ENCODE measurements at regions not wholly inside any gene's neighbourhood (a gene's known extent, or its start where the extent isn't known, plus 50 kb on each side); places are given as distances from the start of the nearest gene placed in this dataset.
"Not testable (repeated sequence)": the region's sequence is repeated elsewhere in the genome, so short reads cannot be mapped to it uniquely, and the experiment has no call there.

DNA sequence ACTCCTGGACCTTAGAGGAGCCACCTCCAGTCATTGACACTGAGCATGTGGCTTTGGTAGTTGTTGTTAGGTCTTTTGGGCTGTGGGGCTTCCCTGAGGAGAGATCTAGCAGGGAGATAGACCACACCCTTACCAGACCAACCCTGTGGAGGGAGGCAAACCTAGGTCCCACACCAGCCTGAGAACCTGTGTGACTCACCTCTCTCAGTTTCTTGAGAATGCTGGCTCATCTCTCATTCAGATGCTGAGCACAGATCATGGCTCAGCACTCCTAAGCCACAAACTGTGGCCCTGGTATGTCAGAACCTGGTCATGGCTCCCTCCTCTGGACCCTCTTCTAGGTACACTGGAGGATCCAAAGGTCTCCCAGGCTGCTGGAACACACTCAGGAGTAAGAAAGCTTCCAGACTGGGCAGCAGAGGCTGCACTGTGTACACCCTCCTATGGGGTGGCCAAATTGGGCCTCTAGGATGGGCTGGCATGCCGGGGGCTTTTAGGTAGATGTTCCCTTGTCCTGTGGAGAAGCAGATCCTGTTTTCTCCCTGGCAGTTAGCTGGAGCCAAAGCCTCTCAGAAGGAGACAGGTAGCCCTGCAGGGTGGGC lies 1294.5 kb downstream of the KHDRBS2 start:
- H4K8ac ChIP-seq (ENCODE audit: low read depth, low read length): no peak overlapping the region
- no peak overlapping the region for H3K4me3 ChIP-seq (ENCODE audit: low read length in 2 of 2)
- no peak overlapping the region for H2AK5ac ChIP-seq (ENCODE audit: low read depth, low read length)
- no peak overlapping the region for H3K23ac ChIP-seq (ENCODE audit: low read depth, low read length, poor library complexity)
- H2BK120ac ChIP-seq (ENCODE audit: low read depth, low read length): no peak overlapping the region
- H3K18ac ChIP-seq (ENCODE audit: low read length): no peak overlapping the region
- H3K4ac ChIP-seq (ENCODE audit: low read length): no peak overlapping the region
- no CpG with 5 or more reads among the region's 1 CpG for whole genome bisulfite sequencing, 2 donors (ENCODE audit: extremely low coverage in 2 of 2, insufficient read length in 2 of 2, insufficient replicate concordance in 1 of 2)
- no peak overlapping the region for H3K14ac ChIP-seq (ENCODE audit: low read length)
- DNase-seq (ENCODE audit: low spot score): no peak
- no peak overlapping the region for H2BK12ac ChIP-seq (ENCODE audit: low read length)
- no peaks in the 10 kb centered on the region for H3K79me1 ChIP-seq (ENCODE audit: low read depth, low read length)
- no peak overlapping the region for H2BK15ac ChIP-seq (ENCODE audit: low read length)
- no peak overlapping the region for H2AFZ ChIP-seq (ENCODE audit: low read length)
- H3K9ac ChIP-seq (ENCODE audit: low read depth, low read length, poor library complexity): no peak overlapping the region
- H3K27ac ChIP-seq (replicated peaks; ENCODE audit: low read length): no peak overlapping the region
- H3K4me2 ChIP-seq (ENCODE audit: insufficient read depth, low read length, poor library complexity, severe bottlenecking): no peak overlapping the region
- H3K4me1 ChIP-seq (ENCODE audit: control insufficient read depth in 2 of 2, insufficient read depth in 1 of 2, low read depth in 1 of 2, low read length in 2 of 2): no peaks in the 10 kb centered on the region
- no peak overlapping the region for H2BK5ac ChIP-seq (ENCODE audit: low read length)
- no peaks in the 10 kb centered on the region for H3K9me3 ChIP-seq (replicated peaks in 1 of 2; ENCODE audit: control insufficient read depth in 2 of 2, insufficient read depth in 1 of 2, low read depth in 1 of 2, low read length in 2 of 2)
- no peaks in the 10 kb centered on the region for H3K36me3 ChIP-seq (replicated peaks in 1 of 2; ENCODE audit: control insufficient read depth in 2 of 2, insufficient read depth in 2 of 2, low read length in 2 of 2)
- no peak overlapping the region for H4K91ac ChIP-seq (ENCODE audit: low read depth, low read length, poor library complexity)
- no peaks in the 10 kb centered on the region for H3K27me3 ChIP-seq (ENCODE audit: control insufficient read depth in 3 of 3, insufficient read depth in 3 of 3, low read depth in 1 of 3, low read length in 3 of 3)

DNA sequence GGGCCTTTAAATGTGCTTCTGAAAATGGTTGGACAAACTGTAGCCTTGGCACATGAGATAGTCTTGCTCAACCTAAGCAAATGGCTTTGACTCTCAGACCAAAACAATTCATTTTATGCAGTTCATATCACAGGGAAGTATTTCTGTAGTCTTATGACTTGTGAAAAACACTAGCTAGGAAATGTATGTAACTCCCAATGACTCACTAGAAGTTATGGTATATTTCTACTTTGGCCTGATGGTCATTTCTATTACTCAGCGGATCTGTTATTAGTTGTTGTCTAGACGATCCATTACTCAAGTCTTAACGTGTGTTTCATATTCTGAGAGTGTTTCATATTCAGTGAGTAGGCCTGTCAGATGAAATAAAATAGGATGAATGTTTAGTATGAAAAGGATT lies 1333.5 kb downstream of the KHDRBS2 start:
- Histone ChIP-seq H4K8ac (ENCODE audit: low read depth, low read length) (no peak overlapping the region), H3K36me3 (replicated peaks in 1 of 2; ENCODE audit: control insufficient read depth in 2 of 2, insufficient read depth in 2 of 2, low read length in 2 of 2) (no peaks in the 10 kb centered on the region), H2BK12ac (ENCODE audit: low read length) (no peak overlapping the region), H3K14ac (ENCODE audit: low read length) (no peak overlapping the region), H3K9ac (ENCODE audit: low read depth, low read length, poor library complexity) (no peak overlapping the region), H2AFZ (ENCODE audit: low read length) (no peak overlapping the region), H3K9me3 (replicated peaks in 1 of 2; ENCODE audit: control insufficient read depth in 2 of 2, insufficient read depth in 1 of 2, low read depth in 1 of 2, low read length in 2 of 2) (no peaks in the 10 kb centered on the region), H2BK15ac (ENCODE audit: low read length) (no peak overlapping the region), H3K4me1 (ENCODE audit: control insufficient read depth in 2 of 2, insufficient read depth in 1 of 2, low read depth in 1 of 2, low read length in 2 of 2) (no peaks in the 10 kb centered on the region), H3K4ac (ENCODE audit: low read length) (no peak overlapping the region), H2BK120ac (ENCODE audit: low read depth, low read length) (no peak overlapping the region), H3K18ac (ENCODE audit: low read length) (no peak overlapping the region), H3K23ac (ENCODE audit: low read depth, low read length, poor library complexity) (no peak overlapping the region), H3K79me1 (ENCODE audit: low read depth, low read length) (no peaks in the 10 kb centered on the region), H3K27me3 (ENCODE audit: control insufficient read depth in 3 of 3, insufficient read depth in 3 of 3, low read depth in 1 of 3, low read length in 3 of 3) (no peaks in the 10 kb centered on the region), H2BK5ac (ENCODE audit: low read length) (no peak overlapping the region), H2AK5ac (ENCODE audit: low read depth, low read length) (no peak overlapping the region), H3K27ac (replicated peaks; ENCODE audit: low read length) (no peak overlapping the region), H3K4me3 (ENCODE audit: low read length in 2 of 2) (no peak overlapping the region), H4K91ac (ENCODE audit: low read depth, low read length, poor library complexity) (no peak overlapping the region), H3K4me2 (ENCODE audit: insufficient read depth, low read length, poor library complexity, severe bottlenecking) (no peak overlapping the region)
- DNase-seq (ENCODE audit: low spot score): no peak
- no CpG with 5 or more reads among the region's 3 CpGs for WGBS, 2 donors (ENCODE audit: extremely low coverage in 2 of 2, insufficient read length in 2 of 2, insufficient replicate concordance in 1 of 2)

DNA sequence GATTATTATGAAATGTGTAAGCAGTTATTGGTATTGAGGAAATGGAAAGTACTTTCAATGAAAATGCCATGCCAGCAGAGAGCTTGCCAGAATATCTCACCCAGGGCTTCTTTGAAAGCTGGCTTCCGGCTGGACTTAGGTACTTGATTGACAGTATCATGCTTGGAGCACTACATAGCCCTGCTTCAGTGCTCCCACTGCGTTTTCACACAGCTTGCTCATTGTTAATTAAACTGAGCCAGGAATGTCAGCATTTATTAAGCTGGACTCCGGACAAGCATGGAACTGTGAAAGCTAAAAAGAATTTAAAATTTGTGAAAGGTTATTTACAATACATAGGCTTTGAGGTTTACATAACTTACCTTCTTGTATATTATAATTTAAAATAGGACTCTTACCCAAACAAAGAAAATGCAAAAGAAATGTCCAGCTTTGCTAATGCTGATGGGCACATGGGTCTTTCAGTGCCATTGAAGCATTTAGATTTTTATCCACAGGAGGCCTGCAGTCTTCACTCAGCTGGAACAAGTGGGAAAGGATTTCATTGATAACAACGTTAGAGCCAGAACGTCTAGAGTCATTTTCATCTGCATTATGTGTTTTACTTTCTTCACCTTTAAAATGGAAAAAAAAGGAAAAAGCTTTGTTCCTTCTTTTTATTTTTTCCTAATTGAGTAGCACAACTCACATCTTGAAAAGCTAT lies 1335.7 kb downstream of the KHDRBS2 start:
- not testable (repeated sequence) for H3K4ac ChIP-seq (ENCODE audit: low read length)

DNA sequence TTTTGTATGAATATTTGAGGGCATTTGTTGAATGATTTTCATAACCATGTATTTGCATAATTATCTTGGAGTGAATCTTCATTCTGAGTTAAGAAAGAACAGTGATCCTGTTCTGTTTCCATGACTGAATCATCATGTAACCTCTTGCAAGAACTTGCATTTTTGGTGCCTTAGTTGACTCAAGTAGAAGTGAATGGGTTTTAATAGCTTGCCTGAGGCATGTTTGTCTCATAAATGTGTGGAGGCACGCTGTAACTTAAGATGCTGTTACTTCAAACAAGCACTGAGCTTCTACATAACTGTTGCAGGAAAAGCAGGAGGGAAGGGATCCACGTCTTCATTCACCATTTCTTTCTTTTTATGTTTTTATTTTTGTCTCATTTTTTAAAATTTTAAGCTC lies 1338.6 kb downstream of the KHDRBS2 start:
- H4K91ac ChIP-seq (ENCODE audit: low read depth, low read length, poor library complexity); H2AK5ac ChIP-seq (ENCODE audit: low read depth, low read length); H3K4me1 ChIP-seq (ENCODE audit: control insufficient read depth in 2 of 2, insufficient read depth in 1 of 2, low read depth in 1 of 2, low read length in 2 of 2); H3K23ac ChIP-seq (ENCODE audit: low read depth, low read length, poor library complexity); H3K27ac ChIP-seq (replicated peaks; ENCODE audit: low read length); H3K14ac ChIP-seq (ENCODE audit: low read length); H3K4ac ChIP-seq (ENCODE audit: low read length); H3K27me3 ChIP-seq (ENCODE audit: control insufficient read depth in 3 of 3, insufficient read depth in 3 of 3, low read depth in 1 of 3, low read length in 3 of 3); H3K4me2 ChIP-seq (ENCODE audit: insufficient read depth, low read length, poor library complexity, severe bottlenecking); H2BK12ac ChIP-seq (ENCODE audit: low read length); H3K79me1 ChIP-seq (ENCODE audit: low read depth, low read length); H2AFZ ChIP-seq (ENCODE audit: low read length); H3K36me3 ChIP-seq (replicated peaks in 1 of 2; ENCODE audit: control insufficient read depth in 2 of 2, insufficient read depth in 2 of 2, low read length in 2 of 2); H4K8ac ChIP-seq (ENCODE audit: low read depth, low read length); H2BK15ac ChIP-seq (ENCODE audit: low read length); H3K9me3 ChIP-seq (replicated peaks in 1 of 2; ENCODE audit: control insufficient read depth in 2 of 2, insufficient read depth in 1 of 2, low read depth in 1 of 2, low read length in 2 of 2); H3K18ac ChIP-seq (ENCODE audit: low read length); DNase-seq (ENCODE audit: low spot score); H2BK5ac ChIP-seq (ENCODE audit: low read length); H3K4me3 ChIP-seq (ENCODE audit: low read length in 2 of 2); H2BK120ac ChIP-seq (ENCODE audit: low read depth, low read length): not testable (repeated sequence)
- peak overlapping the region; percentile 12 for H3K9ac ChIP-seq (ENCODE audit: low read depth, low read length, poor library complexity)
- WGBS, 2 donors (ENCODE audit: extremely low coverage in 2 of 2, insufficient read length in 2 of 2, insufficient replicate concordance in 1 of 2): no CpG with 5 or more reads among the region's 2 CpGs

More for the DNA sequence above, 1335.7 kb downstream of the KHDRBS2 start:
- H3K9ac ChIP-seq (ENCODE audit: low read depth, low read length, poor library complexity); H3K36me3 ChIP-seq (replicated peaks in 1 of 2; ENCODE audit: control insufficient read depth in 2 of 2, insufficient read depth in 2 of 2, low read length in 2 of 2); H3K14ac ChIP-seq (ENCODE audit: low read length); H2BK15ac ChIP-seq (ENCODE audit: low read length); H3K9me3 ChIP-seq (replicated peaks in 1 of 2; ENCODE audit: control insufficient read depth in 2 of 2, insufficient read depth in 1 of 2, low read depth in 1 of 2, low read length in 2 of 2); H3K79me1 ChIP-seq (ENCODE audit: low read depth, low read length); H3K27ac ChIP-seq (replicated peaks; ENCODE audit: low read length); H2BK120ac ChIP-seq (ENCODE audit: low read depth, low read length); H3K4me1 ChIP-seq (ENCODE audit: control insufficient read depth in 2 of 2, insufficient read depth in 1 of 2, low read depth in 1 of 2, low read length in 2 of 2); H3K27me3 ChIP-seq (ENCODE audit: control insufficient read depth in 3 of 3, insufficient read depth in 3 of 3, low read depth in 1 of 3, low read length in 3 of 3); H4K91ac ChIP-seq (ENCODE audit: low read depth, low read length, poor library complexity); H2AK5ac ChIP-seq (ENCODE audit: low read depth, low read length); H3K23ac ChIP-seq (ENCODE audit: low read depth, low read length, poor library complexity); H2BK5ac ChIP-seq (ENCODE audit: low read length); H3K4me2 ChIP-seq (ENCODE audit: insufficient read depth, low read length, poor library complexity, severe bottlenecking); H4K8ac ChIP-seq (ENCODE audit: low read depth, low read length); H2BK12ac ChIP-seq (ENCODE audit: low read length); H3K18ac ChIP-seq (ENCODE audit: low read length); H3K4me3 ChIP-seq (ENCODE audit: low read length in 2 of 2): not testable (repeated sequence)
- WGBS, 2 donors (ENCODE audit: extremely low coverage in 2 of 2, insufficient read length in 2 of 2, insufficient replicate concordance in 1 of 2): no CpG with 5 or more reads among the region's 5 CpGs
- DNase-seq (ENCODE audit: low spot score): peak; percentile 51
- H2AFZ ChIP-seq (ENCODE audit: low read length): peak overlapping the region; percentile 29

All from neuronal stem cell (in vitro differentiated cells).